NB4 (cell line): ENCODE measurements at regions not wholly inside any gene's neighbourhood (a gene's known extent, or its start where the extent isn't known, plus 50 kb on each side); places are given as distances from the start of the nearest gene placed in this dataset.

Experiments
- CTCF ChIP-seq: IDR thresholded peaks from one replicate; pipeline ENCODE4 v1.5.1; 2012; ENCODE audit warnings: low read depth, low read length
- MAX ChIP-seq: IDR thresholded peaks from 2 replicates; pipeline ENCODE4 v1.6.1; 2011; ENCODE audit warnings: low read depth, low read length
- POLR2A ChIP-seq: IDR thresholded peaks from 2 replicates; pipeline ENCODE4 v1.6.1; 2011; ENCODE audit warnings: mild to moderate bottlenecking; ENCODE audit not compliant: insufficient read length; ENCODE audit errors: extremely low read depth

GRCh38 chr5:52560366-52560765 lies 227.3 kb upstream of the ITGA1 start:
- TF ChIP-seq CTCF (no peak), POLR2A (no peak), MAX (0 out of 2 replicates have a peak, but pooled peaks have one; percentile 27)
